GM20000 (cell line): ENCODE measurements at regions not wholly inside any gene's neighbourhood (a gene's known extent, or its start where the extent isn't known, plus 50 kb on each side); places are given as distances from the start of the nearest gene placed in this dataset.

Experiments used
- DNase-seq: peaks from one replicate; pipeline ENCODE4 v3.0.0; 2012; ENCODE audit warnings: low spot score
- TF ChIP-seq, protein P1 (sequence below): IDR thresholded peaks from 2 replicates; pipeline ENCODE4 v1.5.1; 2012; ENCODE audit warnings: mild to moderate bottlenecking, control low read depth; ENCODE audit errors: extremely low read depth, missing control alignments

DNA sequence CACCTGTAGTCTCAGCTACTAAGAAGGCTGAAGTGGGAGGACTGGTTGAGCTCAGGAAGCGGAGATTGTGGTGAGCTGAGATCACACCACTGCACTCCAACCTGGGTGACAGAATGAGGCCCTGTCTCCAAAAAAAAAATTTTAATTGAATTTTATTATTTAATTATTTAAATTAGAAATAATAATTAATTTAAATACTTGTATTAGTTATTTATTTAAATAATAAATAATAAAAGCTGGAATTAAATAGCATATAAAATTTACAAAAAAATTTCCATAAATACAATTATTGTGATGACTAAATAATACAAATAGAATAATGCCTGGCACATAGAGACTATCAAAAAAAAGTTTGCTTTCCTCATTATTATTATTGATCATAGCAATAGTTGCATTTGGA, 371.5 kb downstream of the KCNA4 start:
- TF ChIP-seq, protein P1, sequence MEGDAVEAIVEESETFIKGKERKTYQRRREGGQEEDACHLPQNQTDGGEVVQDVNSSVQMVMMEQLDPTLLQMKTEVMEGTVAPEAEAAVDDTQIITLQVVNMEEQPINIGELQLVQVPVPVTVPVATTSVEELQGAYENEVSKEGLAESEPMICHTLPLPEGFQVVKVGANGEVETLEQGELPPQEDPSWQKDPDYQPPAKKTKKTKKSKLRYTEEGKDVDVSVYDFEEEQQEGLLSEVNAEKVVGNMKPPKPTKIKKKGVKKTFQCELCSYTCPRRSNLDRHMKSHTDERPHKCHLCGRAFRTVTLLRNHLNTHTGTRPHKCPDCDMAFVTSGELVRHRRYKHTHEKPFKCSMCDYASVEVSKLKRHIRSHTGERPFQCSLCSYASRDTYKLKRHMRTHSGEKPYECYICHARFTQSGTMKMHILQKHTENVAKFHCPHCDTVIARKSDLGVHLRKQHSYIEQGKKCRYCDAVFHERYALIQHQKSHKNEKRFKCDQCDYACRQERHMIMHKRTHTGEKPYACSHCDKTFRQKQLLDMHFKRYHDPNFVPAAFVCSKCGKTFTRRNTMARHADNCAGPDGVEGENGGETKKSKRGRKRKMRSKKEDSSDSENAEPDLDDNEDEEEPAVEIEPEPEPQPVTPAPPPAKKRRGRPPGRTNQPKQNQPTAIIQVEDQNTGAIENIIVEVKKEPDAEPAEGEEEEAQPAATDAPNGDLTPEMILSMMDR, result no peak
- DNase-seq, result no peak

DNA sequence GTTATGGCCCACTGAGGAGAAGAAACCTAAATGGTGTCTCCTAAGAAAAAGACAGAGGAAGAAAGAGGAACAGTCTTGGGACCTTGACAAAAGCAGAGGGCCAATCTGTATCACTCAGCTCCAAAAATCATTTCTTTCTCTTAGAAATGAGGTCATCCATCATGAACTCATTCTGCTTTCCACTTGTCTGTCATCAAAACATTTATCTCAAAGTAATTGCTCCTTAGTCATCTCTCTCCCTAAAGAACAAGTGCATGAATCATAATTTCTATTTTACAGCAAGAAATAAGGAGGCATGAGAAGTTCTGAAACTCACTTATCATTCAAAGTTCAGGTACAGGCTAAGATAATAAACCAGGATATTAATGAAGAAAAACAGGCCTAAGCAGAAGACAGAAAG, 375.6 kb downstream of the KCNA4 start:
- TF ChIP-seq, protein P1, result no peak
- DNase-seq, result no peak

DNA sequence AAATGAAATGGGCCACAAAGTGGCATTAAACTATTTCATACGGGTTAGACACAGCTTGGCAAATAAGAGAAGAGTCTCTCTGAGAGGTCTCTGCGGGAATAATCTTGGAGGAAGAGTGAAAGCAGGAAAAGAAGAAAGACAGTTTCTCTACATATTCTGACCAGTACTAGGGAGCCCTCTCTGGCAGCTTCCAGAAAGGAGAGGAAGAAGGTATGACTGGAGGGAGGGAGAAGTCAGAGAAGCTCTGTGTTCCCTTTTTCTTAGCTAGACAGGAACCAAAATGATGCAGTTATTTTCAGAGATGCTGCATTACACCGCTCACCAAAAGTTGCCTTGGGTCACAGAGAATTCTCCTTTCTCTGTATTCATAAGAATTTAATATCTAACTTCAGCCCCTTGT, 382.1 kb downstream of the KCNA4 start:
- TF ChIP-seq, protein P1, result no peak
- no peak for DNase-seq

DNA sequence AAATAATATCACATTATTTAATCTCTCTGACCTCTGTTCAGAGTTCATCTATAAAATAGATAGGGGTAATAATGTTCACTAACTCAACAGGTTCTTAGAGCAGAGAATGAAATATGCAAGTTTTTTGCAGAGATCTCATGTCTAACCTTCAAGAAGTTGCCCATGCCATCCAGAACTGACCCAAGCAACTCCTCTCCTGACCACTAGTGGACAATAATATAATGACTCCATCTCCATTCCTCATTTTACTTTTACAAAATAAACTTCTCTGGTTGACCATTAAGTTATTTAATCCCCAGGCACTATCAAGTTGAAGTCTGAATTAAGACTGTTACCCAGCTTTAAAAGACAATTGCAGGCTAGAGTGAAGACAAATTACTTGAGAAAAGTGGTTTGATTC, 382.6 kb downstream of the KCNA4 start:
- TF ChIP-seq, protein P1, result no peak
- DNase-seq, result no peak

DNA sequence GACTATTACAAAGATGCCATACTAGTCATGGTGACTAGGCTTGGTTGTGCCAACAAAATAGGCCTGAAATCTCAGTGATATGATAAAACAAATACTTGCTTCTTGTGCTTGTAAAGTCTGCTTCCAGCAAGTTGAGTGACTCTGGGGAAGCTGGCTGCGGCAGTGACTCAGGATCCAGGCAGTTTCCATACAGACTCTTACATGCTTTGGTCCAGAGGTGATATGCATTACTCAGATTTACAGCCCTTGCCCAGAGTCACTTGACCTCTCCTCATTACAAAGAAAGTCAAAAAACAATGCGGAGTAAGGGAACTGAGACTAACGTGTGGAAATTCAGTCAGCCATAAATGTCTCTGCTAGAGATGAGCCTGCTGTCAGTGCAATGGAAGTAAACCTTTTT, 387.5 kb downstream of the KCNA4 start:
- DNase-seq, result no peak
- TF ChIP-seq, protein P1, result no peak

DNA sequence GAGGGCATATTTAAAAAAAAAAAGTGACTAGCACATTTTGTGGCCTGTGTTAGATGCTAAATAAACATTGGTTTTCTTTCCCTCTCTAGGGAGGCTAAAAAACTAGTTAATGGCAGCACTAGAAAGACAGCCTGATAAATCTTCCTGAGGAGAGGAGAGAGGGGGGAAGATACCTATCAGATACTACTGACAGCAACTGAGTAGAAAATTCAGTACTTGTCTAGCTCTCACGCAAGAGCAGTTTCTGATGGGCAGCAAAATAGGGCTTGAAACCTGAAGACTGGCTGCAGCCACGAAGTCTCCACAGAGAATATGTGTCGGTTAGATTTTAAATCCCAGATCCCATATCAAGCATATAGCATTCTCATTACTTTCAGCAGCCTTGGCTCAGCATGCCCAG, 388.2 kb downstream of the KCNA4 start:
- TF ChIP-seq, protein P1, result no peak
- DNase-seq, result no peak

DNA sequence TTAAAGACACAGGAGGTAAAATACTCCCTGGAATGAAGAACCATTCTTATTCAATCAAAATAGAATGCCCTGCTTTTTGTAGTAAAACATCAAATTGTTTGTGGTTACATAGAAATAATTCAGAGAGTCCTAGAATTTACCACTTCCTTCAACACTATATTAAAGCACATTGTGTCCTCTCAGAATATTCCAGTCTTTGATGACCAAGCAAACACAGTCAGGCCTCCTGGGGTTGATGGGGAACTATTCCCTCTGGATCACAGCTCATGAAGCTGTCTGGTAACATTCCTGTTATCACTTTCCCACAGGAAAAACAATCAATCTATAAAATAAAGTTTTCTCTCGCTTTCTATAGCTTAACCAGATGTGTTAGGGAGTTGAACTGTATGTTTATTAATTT, 389.3 kb downstream of the KCNA4 start:
- TF ChIP-seq, protein P1, result no peak
- DNase-seq, result no peak
